Fibroblast of the aortic adventitia (primary cell): ENCODE measurements at regions not wholly inside any gene's neighbourhood (a gene's known extent, or its start where the extent isn't known, plus 50 kb on each side); places are given as distances from the start of the nearest gene placed in this dataset.

ENCODE experiments used
- DNase-seq: peaks from one replicate; pipeline ENCODE4 v3.0.0-alpha.2; 2010; ENCODE audit warnings: low read depth
- H3K4me3 ChIP-seq: 2 replicates; pipeline ENCODE4 v1.5.1; 2011; ENCODE audit warnings: low read depth, mild to moderate bottlenecking, control low read depth, low read length, moderate library complexity
- TF ChIP-seq, protein P1 (sequence below): IDR thresholded peaks from 2 replicates; pipeline ENCODE4 v1.5.1; 2011; ENCODE audit warnings: mild to moderate bottlenecking, low read length, control low read depth, inconsistent platforms; ENCODE audit not compliant: insufficient read depth

GRCh38 chr1:10848109-10848684, 51.8 kb upstream of the CASZ1 start:
- TF ChIP-seq, protein P1, sequence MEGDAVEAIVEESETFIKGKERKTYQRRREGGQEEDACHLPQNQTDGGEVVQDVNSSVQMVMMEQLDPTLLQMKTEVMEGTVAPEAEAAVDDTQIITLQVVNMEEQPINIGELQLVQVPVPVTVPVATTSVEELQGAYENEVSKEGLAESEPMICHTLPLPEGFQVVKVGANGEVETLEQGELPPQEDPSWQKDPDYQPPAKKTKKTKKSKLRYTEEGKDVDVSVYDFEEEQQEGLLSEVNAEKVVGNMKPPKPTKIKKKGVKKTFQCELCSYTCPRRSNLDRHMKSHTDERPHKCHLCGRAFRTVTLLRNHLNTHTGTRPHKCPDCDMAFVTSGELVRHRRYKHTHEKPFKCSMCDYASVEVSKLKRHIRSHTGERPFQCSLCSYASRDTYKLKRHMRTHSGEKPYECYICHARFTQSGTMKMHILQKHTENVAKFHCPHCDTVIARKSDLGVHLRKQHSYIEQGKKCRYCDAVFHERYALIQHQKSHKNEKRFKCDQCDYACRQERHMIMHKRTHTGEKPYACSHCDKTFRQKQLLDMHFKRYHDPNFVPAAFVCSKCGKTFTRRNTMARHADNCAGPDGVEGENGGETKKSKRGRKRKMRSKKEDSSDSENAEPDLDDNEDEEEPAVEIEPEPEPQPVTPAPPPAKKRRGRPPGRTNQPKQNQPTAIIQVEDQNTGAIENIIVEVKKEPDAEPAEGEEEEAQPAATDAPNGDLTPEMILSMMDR: no peak
- DNase-seq: no peak
- no peak overlapping the region for H3K4me3 ChIP-seq

DNA sequence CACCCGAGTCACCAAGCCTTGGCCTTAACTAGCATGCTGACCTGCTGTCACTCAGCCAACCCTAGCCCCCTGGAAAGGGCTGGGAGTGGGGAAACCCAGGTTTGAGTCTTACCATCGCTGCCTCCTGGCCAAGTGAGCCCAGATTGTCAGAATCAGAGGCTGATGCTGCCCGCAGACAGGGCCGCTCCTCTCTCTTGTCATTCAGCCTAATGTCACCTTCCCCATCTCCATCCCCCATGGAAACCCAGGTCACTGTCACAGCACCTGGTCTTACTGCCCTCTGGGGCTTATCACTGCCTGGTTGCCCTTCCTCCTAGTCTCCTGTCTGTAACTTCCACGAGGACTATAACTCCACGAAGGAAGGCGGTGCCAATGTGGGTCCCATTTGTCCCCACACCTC, 53.6 kb upstream of the CASZ1 start:
- DNase-seq: no peak
- TF ChIP-seq, protein P1: no peak
- no peak overlapping the region for H3K4me3 ChIP-seq

DNA sequence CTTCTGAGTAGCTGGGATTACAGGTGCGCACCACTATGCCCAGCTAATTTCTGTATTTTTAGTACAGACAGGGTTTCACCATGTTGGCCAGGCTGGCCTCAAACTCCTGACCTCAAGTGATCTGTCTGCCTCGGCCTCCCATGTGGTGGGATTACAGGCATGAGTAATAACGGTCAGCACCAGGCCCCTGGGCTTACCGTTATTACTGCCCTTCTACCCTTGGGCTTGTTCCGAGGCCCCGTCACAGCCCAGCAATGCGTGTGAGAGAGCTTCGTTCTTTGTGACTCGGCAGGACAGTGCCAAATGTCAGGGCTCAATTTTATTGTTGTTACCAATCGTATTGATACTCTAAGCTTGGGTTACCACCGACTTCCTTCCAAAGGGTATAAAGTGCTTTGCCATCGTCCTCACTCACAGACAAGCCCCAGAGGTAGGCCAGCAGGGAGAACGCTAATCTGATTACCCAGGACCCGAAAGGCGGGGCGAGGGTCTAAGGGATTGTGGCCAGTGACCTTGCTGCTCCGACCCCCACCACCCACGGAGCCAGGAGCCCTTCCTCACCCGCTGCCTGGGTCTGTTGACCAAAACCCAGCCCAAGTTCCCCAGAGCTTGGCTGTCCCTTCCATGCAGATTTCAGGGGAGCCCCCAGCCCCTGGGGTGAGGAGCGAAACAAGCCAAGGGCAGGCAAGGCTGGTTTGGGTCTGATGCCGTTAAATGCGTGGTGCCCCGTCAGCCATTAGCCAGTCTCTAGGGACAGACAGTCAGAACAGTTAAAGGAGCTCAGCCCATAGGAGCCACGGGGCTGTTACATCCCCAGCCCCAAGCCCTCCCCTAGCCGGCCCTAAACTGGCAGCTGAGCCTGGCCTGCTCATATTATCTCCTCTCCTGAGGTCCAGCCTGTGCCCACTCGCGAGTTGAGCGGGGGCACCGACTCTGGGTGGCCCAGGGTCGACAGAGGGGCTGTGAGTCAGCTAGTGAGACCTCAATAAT, 54.9 kb upstream of the CASZ1 start:
- TF ChIP-seq, protein P1: no peak
- DNase-seq: no peak
- H3K4me3 ChIP-seq: no peak overlapping the region

DNA sequence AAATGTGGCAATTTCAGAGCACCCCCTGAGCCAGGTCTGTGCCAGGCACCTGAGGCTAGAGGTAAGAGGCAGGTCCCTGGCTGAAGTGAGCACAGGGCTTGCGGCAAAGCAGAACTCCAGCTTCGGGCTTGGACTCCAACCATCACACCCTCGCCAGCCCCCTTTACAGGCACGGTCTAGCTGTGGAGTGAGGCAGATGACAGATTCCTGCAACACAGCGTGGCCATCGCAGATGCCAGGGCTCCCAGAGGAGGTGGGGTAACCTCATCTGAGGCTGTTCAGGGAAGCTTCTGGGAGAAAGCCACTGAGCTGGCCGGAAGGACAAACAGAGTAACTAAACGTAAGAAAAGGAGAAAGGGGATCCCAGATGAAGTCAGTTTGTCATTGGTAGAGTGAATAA, 55.6 kb upstream of the CASZ1 start:
- H3K4me3 ChIP-seq: no peak overlapping the region
- TF ChIP-seq, protein P1: no peak
- no peak for DNase-seq

DNA sequence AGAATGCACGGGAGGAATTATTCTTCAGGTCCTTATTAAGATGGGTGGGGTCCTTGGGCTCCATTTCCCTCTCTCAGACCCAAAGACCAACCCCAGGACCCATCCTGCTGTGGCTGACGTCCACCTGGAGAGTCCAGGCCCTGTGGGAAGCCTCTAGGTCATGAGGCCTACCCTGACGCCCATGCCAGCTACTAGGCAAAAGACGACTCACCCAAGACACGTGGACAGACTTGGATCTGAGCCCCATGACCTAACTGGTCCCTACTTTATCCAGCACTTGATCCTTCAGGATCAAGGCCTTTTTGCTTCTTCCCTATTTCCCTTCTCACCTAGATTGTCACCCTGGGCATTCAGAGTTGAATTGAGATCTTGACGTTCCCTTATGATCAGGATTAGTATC, 56.0 kb upstream of the CASZ1 start:
- TF ChIP-seq, protein P1: no peak
- peak; percentile 9 for DNase-seq
- H3K4me3 ChIP-seq: no peak overlapping the region

DNA sequence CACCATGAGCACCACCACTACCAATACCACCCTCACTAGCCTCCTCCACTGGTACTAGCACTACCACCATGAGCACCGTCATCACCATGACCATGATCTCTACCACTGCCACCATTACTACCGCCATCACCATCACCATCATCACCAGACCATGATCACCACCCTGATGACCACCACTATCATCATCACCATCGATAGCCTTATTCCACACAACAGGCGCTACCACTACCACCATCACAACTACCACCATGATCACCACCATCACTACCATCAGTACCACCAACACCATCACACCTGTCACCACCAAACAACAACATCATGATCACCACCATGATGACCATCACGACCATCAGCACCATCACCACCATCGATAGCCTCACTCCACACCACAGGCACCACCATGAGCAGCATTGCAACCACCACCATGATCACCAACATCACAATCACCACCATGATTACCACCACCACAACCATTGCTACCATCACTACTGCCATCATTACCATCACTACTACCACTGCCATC, 56.6 kb upstream of the CASZ1 start:
- TF ChIP-seq, protein P1: no peak
- DNase-seq: no peak
- no peak overlapping the region for H3K4me3 ChIP-seq
